ENCODE measurements at regions not wholly inside any gene's neighbourhood (a gene's known extent, or its start where the extent isn't known, plus 50 kb on each side); places are given as distances from the start of the nearest gene placed in this dataset.

- TF ChIP-seq EZH2 (IDR thresholded peaks at IDR 0.05; ENCODE audit: borderline replicate concordance, low read depth, low read length, severe bottlenecking) (no peak), CTCF (IDR thresholded peaks at IDR 0.05; ENCODE audit: borderline replicate concordance, extremely low read depth, low read length, poor library complexity, severe bottlenecking) (no peak)
Measured at GRCh38 chr2:15773846-15774245, 166.5 kb upstream of the MYCN start.

Data from DND-41 (cell line).